K562 (cell line): ENCODE measurements at regions not wholly inside any gene's neighbourhood (a gene's known extent, or its start where the extent isn't known, plus 50 kb on each side); places are given as distances from the start of the nearest gene placed in this dataset.

ENCODE experiments used
- ATAC-seq: fragments of 200-7000 bp; cut with Tn5 transposase; 3 replicates; pipeline ENCODE4 v1.9.1; 2020; ENCODE audit warnings: moderate library complexity
- BruUV-seq: library from RNA; stranded (reverse); fragments of 400-500 nt; replicated peaks from 2 replicates; lab custom pipeline; 2021; lab: Mats Ljungman, UMichigan
- CTCF ChIA-PET: fragments of 300-600 bp; formaldehyde crosslinking; extraction: SDS; loops from one replicate; lab custom pipeline; 2021; ENCODE audit warnings: low intra/inter-chr PET ratio; lab: Yijun Ruan, JAX
- POLR2A ChIA-PET: fragments of 300-600, 350-650 bp; sonication (Branson Sonifier 250); formaldehyde crosslinking; extraction: SDS; loops from one replicate; lab custom pipeline; 2021; ENCODE audit warnings: antibody characterized with exemption, inconsistent platforms; lab: Yijun Ruan, JAX
- DNase-seq, 4 experiments: peaks; one replicate each; pipeline versions ENCODE4 v3.0.0 to v3.0.0-alpha.2; 2011 to 2018; ENCODE audit warnings: low spot score in 3 of 4, mixed read lengths in 3 of 4; ENCODE audit errors: extremely low read depth in 1 of 4
- FAIRE-seq: peaks from 2 replicates; lab custom pipeline; 2011; peaks lifted over from hg19 to GRCh38; lab: Jason Lieb, UNC
- H2AFZ ChIP-seq: 2 replicates; pipeline ENCODE4 v1.6.0; 2011; ENCODE audit warnings: low read depth, low read length, control low read depth, inconsistent platforms
- H3K27ac ChIP-seq: fragments of 200-600 bp; 3 replicates; pipeline ENCODE4 v1.8.0; 2011; ENCODE audit warnings: low read depth, mild to moderate bottlenecking, control low read depth, inconsistent platforms, low read length, moderate library complexity, mixed read lengths; ENCODE audit errors: extremely low read depth
- H3K27me3 ChIP-seq, 2 experiments: fragments of 300-600 bp in 1 of 2; 2 replicates in 1 of 2; 3 replicates in 1 of 2; pipeline versions ENCODE4 v1.6.0 to v1.8.0; 2011; ENCODE audit warnings: inconsistent platforms in 2 of 2, low read length in 2 of 2, mild to moderate bottlenecking in 1 of 2, mixed read lengths in 1 of 2, moderate library complexity in 1 of 2; ENCODE audit not compliant: control insufficient read depth in 2 of 2, insufficient read depth in 2 of 2
- H3K36me3 ChIP-seq: fragments of 300-600 bp; 3 replicates; pipeline ENCODE4 v1.8.0; 2011; ENCODE audit warnings: mild to moderate bottlenecking, low read length, inconsistent platforms; ENCODE audit not compliant: control insufficient read depth, insufficient read depth
- H3K4me1 ChIP-seq, 2 experiments: fragments of 200-600 bp in 1 of 2; replicated peaks in 1 of 2; 2 replicates in 1 of 2; 3 replicates in 1 of 2; pipeline versions ENCODE4 v1.5.1 to v1.8.0; 2011; ENCODE audit warnings: inconsistent platforms in 2 of 2, low read length in 2 of 2, mild to moderate bottlenecking in 1 of 2, mixed read lengths in 1 of 2, moderate library complexity in 1 of 2; ENCODE audit not compliant: control insufficient read depth in 2 of 2, insufficient read depth in 2 of 2
- H3K4me2 ChIP-seq: 2 replicates; pipeline ENCODE4 v1.6.1; 2011; ENCODE audit warnings: low read length, control low read depth, inconsistent platforms, mixed read lengths; ENCODE audit not compliant: insufficient read depth
- H3K4me3 ChIP-seq: fragments of 200-600 bp; sonication (generic), shearing (Covaris generic); 2 replicates; pipeline ENCODE4 v1.5.1; 2016; ENCODE audit warnings: control low read depth, inconsistent platforms
- H3K79me2 ChIP-seq: fragments of 200-600 bp; 3 replicates; pipeline ENCODE4 v1.8.0; 2011; ENCODE audit warnings: low read length, inconsistent platforms; ENCODE audit not compliant: control insufficient read depth, insufficient read depth
- H3K9ac ChIP-seq, 2 experiments: 2 replicates each; pipeline versions ENCODE4 v1.6.0 to v1.6.1; 2011; ENCODE audit warnings: low read depth in 2 of 2, low read length in 2 of 2, control low read depth in 1 of 2, inconsistent platforms in 1 of 2, mild to moderate bottlenecking in 1 of 2, mixed read lengths in 1 of 2; ENCODE audit not compliant: insufficient read depth in 1 of 2
- H3K9me1 ChIP-seq: one replicate; pipeline ENCODE4 v1.6.0; 2011; ENCODE audit warnings: inconsistent platforms, mild to moderate bottlenecking, low read length, moderate library complexity; ENCODE audit not compliant: control insufficient read depth, insufficient read depth
- H3K9me3 ChIP-seq: replicated peaks from 2 replicates; pipeline ENCODE4 v1.5.1; 2011; ENCODE audit warnings: low read depth, low read length, inconsistent platforms; ENCODE audit not compliant: control insufficient read depth, insufficient read depth
- H4K20me1 ChIP-seq: replicated peaks from 2 replicates; pipeline ENCODE4 v1.6.1; 2011; ENCODE audit warnings: low read length, inconsistent platforms, mixed read lengths; ENCODE audit not compliant: control insufficient read depth, insufficient read depth
- DPF2 ChIP-seq: fragments of 450-650 bp; IDR thresholded peaks from 2 replicates; pipeline ENCODE4 v1.6.1; 2016
- FOXM1 ChIP-seq, 2 experiments: fragments of 450-650 bp in 1 of 2; sonication (generic) in 1 of 2; formaldehyde crosslinking in 1 of 2; IDR thresholded peaks; 2 replicates each; pipeline versions ENCODE4 v1.6.1 to v1.9.0; 2017 to 2022; ENCODE audit warnings: low read depth in 2 of 2, mild to moderate bottlenecking in 2 of 2, missing genetic modification reagents in 1 of 2, moderate library complexity in 1 of 2
- GTF2A2 ChIP-seq: IDR thresholded peaks from 2 replicates; pipeline ENCODE4 v1.6.1; 2016; ENCODE audit warnings: mild to moderate bottlenecking, missing genetic modification characterization, missing compliant biosample characterization
- GTF2E2 ChIP-seq: fragments of 200-800 bp; sonication (Bioruptor generic); IDR thresholded peaks from 2 replicates; pipeline ENCODE4 v1.6.1; 2016; ENCODE audit warnings: missing genetic modification characterization, missing compliant biosample characterization
- KLF6 ChIP-seq: fragments of 250-450 bp; sonication (Bioruptor Pico); IDR thresholded peaks from 2 replicates; pipeline ENCODE4 v1.4.0; 2020; ENCODE audit warnings: mild to moderate bottlenecking, moderate library complexity, borderline replicate concordance
- MEF2A ChIP-seq: IDR thresholded peaks from 2 replicates; pipeline ENCODE4 v1.6.1; 2011; ENCODE audit warnings: low read depth, mild to moderate bottlenecking, low read length, moderate library complexity; ENCODE audit not compliant: control insufficient read depth
- MTF1 ChIP-seq: fragments of 250-450 bp; sonication (Bioruptor Pico); IDR thresholded peaks from 2 replicates; pipeline ENCODE4 v1.9.0; 2021; ENCODE audit warnings: moderate library complexity, mild to moderate bottlenecking, inconsistent platforms, borderline replicate concordance
- MYNN ChIP-seq, 2 experiments: sonication (generic); formaldehyde crosslinking in 1 of 2; IDR thresholded peaks; 2 replicates each; pipeline versions ENCODE4 v1.5.0 to v1.6.1; 2016 to 2020; ENCODE audit warnings: antibody characterized with exemption in 1 of 2, missing genetic modification reagents in 1 of 2
- PTRF ChIP-seq: fragments of 450-650 bp; IDR thresholded peaks from 2 replicates; pipeline ENCODE4 v1.6.1; 2016; ENCODE audit warnings: mild to moderate bottlenecking, missing genetic modification characterization, missing compliant biosample characterization
- PYGO2 ChIP-seq: fragments of 450-650 bp; IDR thresholded peaks from 2 replicates; pipeline ENCODE4 v1.6.1; 2016; ENCODE audit warnings: mild to moderate bottlenecking, missing genetic modification characterization, moderate library complexity, missing compliant biosample characterization
- RBBP5 ChIP-seq: fragments of 200-600 bp; sonication (generic); IDR thresholded peaks from 2 replicates; pipeline ENCODE4 v1.6.1; 2012; ENCODE audit warnings: borderline replicate concordance, mild to moderate bottlenecking, low read length, control low read depth, inconsistent platforms; ENCODE audit not compliant: insufficient read depth, poor library complexity, severe bottlenecking
- RBM39 ChIP-seq: fragments of 200-400 bp; formaldehyde crosslinking; optimal IDR thresholded peaks from 2 replicates; pipeline ENCODE3; 2018; ENCODE audit warnings: low read depth, low read length
- SAP30 ChIP-seq: fragments of 200-600 bp; sonication (generic); IDR thresholded peaks from 2 replicates; pipeline ENCODE4 v1.6.1; 2012; ENCODE audit warnings: borderline replicate concordance, low read depth, mild to moderate bottlenecking, moderate library complexity, low read length, control low read depth, inconsistent platforms; ENCODE audit not compliant: insufficient read depth, poor library complexity, severe bottlenecking
- USF2 ChIP-seq: sonication (generic); formaldehyde crosslinking; IDR thresholded peaks from 2 replicates; pipeline ENCODE4 v1.5.0; 2020; ENCODE audit warnings: missing genetic modification reagents
- XRCC3 ChIP-seq: fragments of 450-650 bp; IDR thresholded peaks from 2 replicates; pipeline ENCODE4 v1.6.1; 2017; ENCODE audit warnings: mild to moderate bottlenecking, moderate library complexity
- ZNF263 ChIP-seq: sonication (generic); formaldehyde crosslinking; IDR thresholded peaks from 2 replicates; pipeline ENCODE4 v1.8.0; 2022; ENCODE audit warnings: mild to moderate bottlenecking, missing genetic modification reagents, borderline replicate concordance
- WGBS: fragments of 100-300 bp; shearing (Covaris generic); methylation state at CpG from one replicate; pipeline ENCODE4 v1.1.6; 2016; ENCODE audit warnings: low coverage, mixed read lengths; ENCODE audit not compliant: insufficient coverage; ENCODE audit errors: missing lambda C conversion rate; 5-methylcytosine and 5-hydroxymethylcytosine counted together
- in situ Hi-C: fragments of 300-500 bp; cut with MboI; formaldehyde crosslinking; loops from 4 replicates; pipeline ENCODE4 v1.15.0; 2018; ENCODE audit warnings: inconsistent platforms, mixed read lengths
- intact Hi-C: fragments of 100-400 bp; cut with micrococcal nuclease; formaldehyde crosslinking; loops from 2 replicates; pipeline ENCODE4 v1.14.2; 2022
- TF ChIP-seq, protein P1 (sequence below): fragments of 450-650 bp; IDR thresholded peaks from 2 replicates; pipeline ENCODE4 v1.6.1; 2016
- TF ChIP-seq, protein P2 (sequence below), 2 experiments: fragments of 250-450 bp in 1 of 2; fragments of 450-650 bp in 1 of 2; sonication (Bioruptor Pico) in 1 of 2; IDR thresholded peaks; 2 replicates each; pipeline versions ENCODE4 v1.6.1 to v1.8.0; 2016 to 2021; ENCODE audit warnings: mild to moderate bottlenecking in 2 of 2, moderate library complexity in 2 of 2, missing compliant biosample characterization in 1 of 2, missing genetic modification characterization in 1 of 2

DNA sequence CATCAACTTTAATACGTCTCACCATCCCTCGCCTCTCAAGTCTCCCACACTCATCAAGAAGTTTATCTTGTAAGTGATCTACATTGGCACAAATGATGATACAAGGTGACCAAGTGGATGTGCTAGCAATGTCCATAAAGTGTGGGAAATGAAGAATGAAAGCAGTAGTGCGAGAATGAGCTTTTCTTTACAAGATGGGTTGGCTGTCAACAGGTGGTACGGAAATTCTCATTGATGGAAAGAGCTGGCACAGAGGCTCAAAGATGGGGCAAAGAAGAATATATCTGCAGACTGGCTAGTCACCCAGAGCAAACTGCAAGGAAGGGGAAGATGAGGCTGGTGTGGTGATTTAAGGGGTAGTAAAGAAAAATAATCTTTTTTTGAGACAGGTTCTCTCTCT, 640.8 kb downstream of the MAT2B start:
- H3K36me3 ChIP-seq: no peaks in the 10 kb centered on the region
- TF ChIP-seq DPF2: no peak
- TF ChIP-seq, protein P1, sequence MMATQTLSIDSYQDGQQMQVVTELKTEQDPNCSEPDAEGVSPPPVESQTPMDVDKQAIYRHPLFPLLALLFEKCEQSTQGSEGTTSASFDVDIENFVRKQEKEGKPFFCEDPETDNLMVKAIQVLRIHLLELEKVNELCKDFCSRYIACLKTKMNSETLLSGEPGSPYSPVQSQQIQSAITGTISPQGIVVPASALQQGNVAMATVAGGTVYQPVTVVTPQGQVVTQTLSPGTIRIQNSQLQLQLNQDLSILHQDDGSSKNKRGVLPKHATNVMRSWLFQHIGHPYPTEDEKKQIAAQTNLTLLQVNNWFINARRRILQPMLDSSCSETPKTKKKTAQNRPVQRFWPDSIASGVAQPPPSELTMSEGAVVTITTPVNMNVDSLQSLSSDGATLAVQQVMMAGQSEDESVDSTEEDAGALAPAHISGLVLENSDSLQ: no peak
- no peak for TF ChIP-seq MTF1 (CRISPR knock-in tag)
- TF ChIP-seq GTF2E2 (tag): no peak
- no peak for TF ChIP-seq SAP30
- TF ChIP-seq XRCC3: no peak
- no peak for TF ChIP-seq FOXM1 (IDR thresholded peaks at IDR 0.05; ENCODE audit: low read depth)
- TF ChIP-seq FOXM1 (CRISPR knock-in tag; IDR thresholded peaks at IDR 0.05; ENCODE audit: low read depth): no peak
- TF ChIP-seq PTRF: no peak
- TF ChIP-seq ZNF263 (CRISPR knock-in tag): no peak
- no peak for TF ChIP-seq RBM39
- TF ChIP-seq KLF6 (CRISPR knock-in tag): no peak
- TF ChIP-seq PYGO2 (tag): no peak
- TF ChIP-seq MEF2A: no peak
- TF ChIP-seq RBBP5: no peak
- no peak for TF ChIP-seq USF2 (CRISPR knock-in tag)
- TF ChIP-seq GTF2A2 (tag): no peak
- no peak for TF ChIP-seq MYNN (IDR thresholded peaks at IDR 0.05)
- TF ChIP-seq MYNN (CRISPR knock-in tag; IDR thresholded peaks at IDR 0.05): no peak
- TF ChIP-seq, protein P2, sequence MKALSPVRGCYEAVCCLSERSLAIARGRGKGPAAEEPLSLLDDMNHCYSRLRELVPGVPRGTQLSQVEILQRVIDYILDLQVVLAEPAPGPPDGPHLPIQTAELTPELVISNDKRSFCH (CRISPR knock-in tag; IDR thresholded peaks at IDR 0.05): no peak
- TF ChIP-seq, protein P2 (tag; IDR thresholded peaks at IDR 0.05): no peak
- H3K27me3 ChIP-seq: no peaks in the 10 kb centered on the region
- intact Hi-C loops (no loop called here), in situ Hi-C loops (no loop called here)
- ChIA-PET CTCF (no interaction called here), POLR2A (no interaction called here)
- no peaks in the 10 kb centered on the region for H3K9me1 ChIP-seq
- FAIRE-seq (no peak), ATAC-seq (no peak), DNase-seq (no peak)
- no peaks in the 10 kb centered on the region for H4K20me1 ChIP-seq
- H3K4me2 ChIP-seq: no peak overlapping the region
- H3K4me3 ChIP-seq: no peak overlapping the region
- H3K79me2 ChIP-seq: no peaks in the 10 kb centered on the region
- H2AFZ ChIP-seq: no peak overlapping the region
- WGBS: 22% methylated on average over 4 of the region's 4 CpGs
- no peak overlapping the region for H3K27ac ChIP-seq
- no peak overlapping the region for H3K9ac ChIP-seq
- BruUV-seq: no TSS peak
- H3K4me1 ChIP-seq: no peaks in the 10 kb centered on the region
- no peaks in the 10 kb centered on the region for H3K9me3 ChIP-seq
